ENCODE measurements at regions not wholly inside any gene's neighbourhood (a gene's known extent, or its start where the extent isn't known, plus 50 kb on each side); places are given as distances from the start of the nearest gene placed in this dataset.
"Not testable (repeated sequence)": the region's sequence is repeated elsewhere in the genome, so short reads cannot be mapped to it uniquely, and the experiment has no call there.

DNA sequence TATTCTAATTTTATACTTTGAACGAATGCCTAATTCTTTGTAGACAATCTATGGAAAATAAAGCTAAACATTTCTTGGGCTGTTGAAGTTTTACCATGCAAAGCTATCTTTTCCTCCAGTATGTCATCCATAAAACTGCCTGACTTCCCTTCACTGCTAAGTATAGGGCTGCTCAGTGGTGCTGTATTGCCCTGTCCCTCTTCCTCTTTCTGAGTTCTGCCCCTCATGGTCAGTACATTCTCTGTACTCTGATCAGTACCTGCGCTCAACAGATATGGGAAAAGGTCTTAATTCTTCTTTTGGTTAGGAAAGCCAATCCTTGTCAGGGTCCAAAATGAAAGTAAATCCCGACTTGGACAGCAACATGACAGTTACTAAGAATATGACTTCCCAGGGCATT is 321.9 kb downstream of the RAD51AP2 start:
- no peak for DNase-seq (ENCODE audit: low read depth, low spot score)

DNA sequence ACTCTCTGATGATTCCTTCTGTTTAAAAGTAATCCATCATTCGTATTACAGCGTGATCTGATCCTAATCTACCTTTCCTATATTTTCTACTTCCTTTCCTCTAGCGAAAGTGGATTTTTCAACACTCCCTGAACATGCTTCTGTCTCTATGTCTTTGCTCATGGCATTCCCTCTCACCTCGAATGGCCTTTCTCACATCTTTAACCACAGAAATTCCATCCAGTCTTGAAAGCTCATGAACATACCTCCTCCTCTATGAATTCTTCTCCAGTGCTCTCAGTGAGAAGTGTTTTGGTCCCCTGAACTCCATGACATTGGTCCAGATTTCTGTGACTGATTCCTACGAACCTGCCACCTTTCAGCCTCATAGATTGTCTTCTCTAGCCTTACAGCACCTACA is 323.2 kb downstream of the RAD51AP2 start:
- no peak for DNase-seq (ENCODE audit: low read depth, low spot score)

DNA sequence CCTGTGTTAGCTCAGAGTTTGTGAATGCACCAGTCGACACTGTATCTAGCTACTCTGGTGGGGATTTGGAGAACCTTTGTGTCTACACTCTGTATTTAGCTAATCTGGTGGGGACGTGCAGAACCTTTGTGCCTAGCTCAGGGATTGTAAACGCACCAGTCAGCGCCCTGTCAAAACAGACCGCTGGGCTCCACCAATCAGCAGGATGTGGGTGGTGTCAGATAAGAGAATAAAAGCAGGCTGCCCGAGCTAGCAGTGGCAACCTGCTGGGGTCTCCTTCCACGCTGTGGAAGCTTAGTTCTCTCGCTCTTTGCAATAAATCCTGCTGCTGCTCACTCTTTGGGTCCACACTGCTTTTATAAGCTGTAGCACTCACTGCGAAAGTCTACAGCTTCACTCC is 324.2 kb downstream of the RAD51AP2 start:
- no peak for DNase-seq (ENCODE audit: low read depth, low spot score)

DNA sequence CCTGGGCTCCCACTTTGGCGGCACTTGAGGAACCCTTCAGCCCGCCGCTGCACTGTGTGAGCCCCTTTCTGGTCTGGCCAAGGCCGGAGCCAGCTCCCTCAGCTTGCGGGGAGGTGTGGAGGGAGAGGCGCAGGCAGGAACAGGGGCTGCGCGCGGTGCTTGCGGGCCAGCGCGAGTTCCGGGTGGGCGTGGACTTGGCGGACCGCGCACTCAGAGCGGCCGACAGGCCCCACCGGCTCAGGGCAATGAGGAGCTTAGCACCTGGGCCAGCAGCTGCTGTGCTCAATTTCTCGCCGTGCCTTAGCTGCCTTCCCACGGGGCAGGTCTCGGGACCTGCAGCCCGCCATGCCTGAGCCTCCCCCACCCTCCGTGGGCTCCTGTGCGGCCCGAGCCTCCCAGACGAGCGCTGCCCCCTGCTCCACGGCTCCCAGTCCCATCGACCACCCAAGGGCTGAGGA is 324.8 kb downstream of the RAD51AP2 start:
- DNase-seq (ENCODE audit: low read depth, low spot score): not testable (repeated sequence)

DNA sequence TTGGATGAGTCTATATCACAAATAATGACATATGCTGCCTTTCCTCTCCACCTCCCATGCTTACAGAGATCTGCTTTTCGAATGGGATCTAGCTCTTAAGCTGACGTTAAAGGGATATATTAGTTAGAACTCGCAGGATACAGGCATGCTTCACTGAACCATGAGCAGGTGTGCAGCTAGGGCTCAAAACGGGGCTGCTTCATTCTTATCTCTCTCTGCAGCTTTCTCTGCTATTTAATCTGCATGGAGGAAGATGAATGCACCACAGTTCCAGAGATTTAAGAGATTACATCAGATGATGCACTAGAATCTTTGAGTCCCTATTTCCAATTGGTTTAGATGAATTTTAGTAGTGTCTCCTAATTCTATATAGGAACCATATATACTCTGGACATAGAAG is 327.0 kb downstream of the RAD51AP2 start:
- DNase-seq (ENCODE audit: low read depth, low spot score): no peak

DNA sequence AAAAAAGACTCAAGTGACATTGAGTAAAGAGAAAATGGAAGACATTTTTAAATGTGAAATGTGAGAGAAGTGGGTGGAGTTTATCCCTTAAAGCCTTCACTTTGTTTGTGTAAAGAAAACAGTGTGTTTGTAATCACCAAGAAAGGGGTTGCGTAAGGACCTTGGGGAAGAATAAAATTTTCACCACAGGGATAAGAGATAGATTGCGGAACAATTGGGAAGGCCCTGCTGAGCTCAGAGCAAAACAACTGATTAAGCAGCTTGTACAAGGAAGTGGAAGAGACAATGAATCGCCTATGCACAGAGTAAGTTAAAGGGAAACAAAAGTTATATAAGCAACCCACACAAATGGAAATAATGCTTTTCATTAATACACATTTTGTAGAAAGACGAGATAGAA is 327.7 kb downstream of the RAD51AP2 start:
- no peak for DNase-seq (ENCODE audit: low read depth, low spot score)

DNA sequence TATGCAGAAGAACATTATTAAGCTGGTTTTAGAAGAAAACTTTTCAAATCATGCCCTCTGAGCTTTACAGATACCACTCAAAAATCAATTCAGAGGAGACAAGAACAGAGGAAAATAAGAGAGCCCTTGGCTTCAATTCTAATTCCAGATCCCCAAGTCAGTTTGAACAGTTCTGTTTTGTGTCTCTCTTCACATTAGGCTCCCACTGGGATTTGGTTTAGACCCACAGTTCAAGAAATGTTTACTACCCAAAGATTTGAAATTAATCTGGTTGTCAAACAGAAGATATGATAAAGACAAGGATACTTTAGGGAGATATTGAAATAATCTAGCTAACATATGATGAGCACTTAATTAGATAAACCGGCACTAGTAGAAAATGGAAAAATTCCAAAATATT is 329.5 kb downstream of the RAD51AP2 start:
- no peak for DNase-seq (ENCODE audit: low read depth, low spot score)

DNA sequence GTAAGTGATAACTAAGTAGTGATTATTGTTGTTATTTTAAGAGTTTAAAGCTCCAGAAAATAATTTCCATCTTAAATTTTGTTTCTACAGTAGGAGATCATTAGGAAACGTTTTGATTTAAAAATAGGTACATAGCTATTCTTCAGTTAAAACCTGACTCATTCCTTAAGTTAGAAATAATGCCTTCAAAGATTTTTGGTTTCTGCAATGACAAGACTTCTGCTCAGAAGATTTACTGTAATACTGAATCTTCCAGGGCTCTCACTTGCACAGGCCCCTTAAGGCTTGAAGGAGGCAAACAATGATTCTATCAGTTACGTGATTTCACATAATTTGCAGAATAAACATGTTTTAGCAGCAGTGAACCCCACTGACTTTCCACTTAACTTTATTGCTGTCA is 333.7 kb downstream of the RAD51AP2 start:
- DNase-seq (ENCODE audit: low read depth, low spot score): no peak

DNA sequence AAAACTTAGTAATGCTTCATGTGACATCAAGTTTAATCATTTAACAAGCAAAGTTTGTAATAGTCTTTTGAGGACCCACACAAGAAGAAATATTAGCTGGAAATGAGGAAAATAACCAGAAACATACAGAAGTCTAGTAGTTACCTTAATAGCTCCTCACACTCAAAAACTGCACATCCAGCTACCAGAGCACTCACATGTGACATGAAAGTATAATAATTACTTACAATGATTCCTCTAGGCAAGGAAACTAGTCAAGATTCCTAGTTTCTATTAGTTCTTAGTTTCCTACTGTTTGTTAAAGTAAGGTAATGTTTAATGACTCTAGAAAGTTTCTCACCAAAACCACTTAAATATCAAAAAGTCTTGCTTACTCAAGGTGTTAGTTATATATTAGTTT is 335.8 kb downstream of the RAD51AP2 start:
- DNase-seq (ENCODE audit: low read depth, low spot score): no peak

DNA sequence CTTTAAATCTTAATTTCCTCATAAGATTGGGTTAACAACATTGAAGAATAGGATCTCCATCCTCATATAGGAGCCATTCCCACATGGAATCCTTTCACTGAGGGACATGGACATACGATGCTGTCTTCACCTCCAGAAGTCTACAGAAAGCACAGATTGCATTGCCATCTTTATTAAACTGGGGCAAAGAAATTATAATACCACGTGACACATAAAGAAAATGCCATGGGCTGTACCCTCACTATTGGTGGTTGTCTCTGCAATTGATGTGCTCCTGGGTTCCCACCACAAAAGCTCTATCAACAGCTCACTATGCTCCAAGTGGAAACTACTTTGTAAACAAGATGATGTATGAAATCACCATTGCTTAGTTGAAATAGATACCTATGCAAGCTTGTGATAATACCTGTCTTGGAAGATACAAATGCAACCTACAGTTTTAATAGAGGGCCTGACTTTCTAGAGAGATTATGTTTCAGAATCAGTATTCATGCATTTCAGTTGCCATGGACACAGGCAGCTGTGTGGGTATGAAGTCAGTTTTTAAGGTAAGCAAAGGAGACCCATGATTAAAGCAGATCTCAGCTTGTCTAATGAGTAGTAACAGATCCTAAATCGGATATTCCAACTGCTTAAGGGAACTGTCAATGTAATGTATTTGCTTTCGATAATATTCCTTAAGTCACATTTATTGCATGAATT is 337.0 kb downstream of the RAD51AP2 start:
- DNase-seq (ENCODE audit: low read depth, low spot score): no peak

DNA sequence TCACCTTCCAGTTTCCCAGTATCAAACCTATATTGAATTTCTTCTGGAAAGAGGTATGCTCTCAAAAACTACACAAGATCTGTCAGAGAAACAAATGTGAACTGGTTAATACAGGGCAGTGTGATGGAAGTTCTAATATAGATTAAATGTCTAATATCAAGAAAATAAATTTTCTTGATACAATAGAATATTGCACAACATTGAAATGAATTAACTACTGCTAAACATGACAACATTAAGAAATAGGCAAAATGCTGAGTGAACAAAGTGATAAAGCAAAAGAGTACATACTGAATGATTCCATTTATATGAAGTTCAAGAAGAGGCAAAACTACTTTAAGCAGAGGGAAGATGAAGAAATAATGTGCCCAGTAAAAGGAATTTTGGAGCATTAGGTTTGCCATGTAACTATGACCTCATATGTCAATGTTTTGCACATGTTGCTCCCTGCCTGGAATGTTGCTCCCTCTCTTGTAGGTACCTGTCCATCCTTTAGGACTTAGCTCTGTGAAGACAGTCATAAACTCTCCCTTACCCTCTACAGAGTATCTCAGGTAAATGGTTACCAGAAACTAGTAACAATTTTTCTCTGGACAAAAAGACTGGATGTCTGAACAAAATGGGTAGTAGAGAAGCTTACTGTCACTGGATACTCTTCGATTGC is 339.0 kb downstream of the RAD51AP2 start:
- DNase-seq (ENCODE audit: low read depth, low spot score): no peak

DNA sequence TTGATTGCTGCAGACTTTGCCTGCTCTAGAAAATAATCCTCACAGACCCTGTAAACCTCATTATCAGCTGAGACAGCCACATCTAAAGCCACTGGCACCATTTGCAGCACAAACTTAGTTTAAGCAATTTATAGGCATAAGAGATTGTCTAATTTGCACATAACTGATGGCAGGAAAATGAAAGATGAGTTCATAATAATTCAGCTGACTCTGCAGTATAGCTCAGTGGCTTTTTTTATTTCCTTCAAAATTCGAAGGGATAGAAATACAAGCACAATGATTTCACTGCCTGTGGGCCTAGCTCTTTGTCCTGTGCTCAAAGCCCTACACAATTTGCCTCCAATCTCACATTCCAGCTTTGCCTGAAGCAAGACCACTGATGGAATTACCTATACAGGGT is 341.2 kb downstream of the RAD51AP2 start:
- no peak for DNase-seq (ENCODE audit: low read depth, low spot score)

DNA sequence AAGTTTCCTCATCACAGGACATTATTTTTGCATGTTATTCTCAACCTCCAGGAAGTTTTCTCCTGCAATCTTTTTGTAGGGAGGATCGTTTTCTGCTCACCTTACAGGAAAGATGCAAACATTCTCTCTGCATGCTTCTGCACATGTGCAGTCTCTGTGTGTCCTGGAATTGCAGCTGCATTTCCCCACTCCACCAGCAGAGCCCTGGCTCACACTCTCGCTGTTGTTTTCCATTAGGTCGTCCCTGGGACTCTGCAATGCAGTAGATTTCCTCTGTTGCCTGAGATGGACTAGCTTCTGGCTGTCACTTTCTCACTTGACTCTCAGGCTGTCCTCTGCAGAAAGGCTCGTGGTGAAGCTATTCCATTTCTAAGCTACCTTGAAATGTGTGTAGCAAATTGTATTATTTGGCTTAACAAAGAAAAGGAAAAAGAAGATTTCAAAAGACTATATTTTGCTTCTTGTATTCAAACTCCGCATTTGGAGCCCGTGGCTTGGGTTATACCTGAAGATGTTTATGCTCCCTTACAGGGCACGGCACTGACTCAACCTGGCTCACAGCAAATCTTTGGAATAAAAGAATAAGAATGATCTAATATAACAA is 346.7 kb downstream of the RAD51AP2 start:
- no peak for DNase-seq (ENCODE audit: low read depth, low spot score)

DNA sequence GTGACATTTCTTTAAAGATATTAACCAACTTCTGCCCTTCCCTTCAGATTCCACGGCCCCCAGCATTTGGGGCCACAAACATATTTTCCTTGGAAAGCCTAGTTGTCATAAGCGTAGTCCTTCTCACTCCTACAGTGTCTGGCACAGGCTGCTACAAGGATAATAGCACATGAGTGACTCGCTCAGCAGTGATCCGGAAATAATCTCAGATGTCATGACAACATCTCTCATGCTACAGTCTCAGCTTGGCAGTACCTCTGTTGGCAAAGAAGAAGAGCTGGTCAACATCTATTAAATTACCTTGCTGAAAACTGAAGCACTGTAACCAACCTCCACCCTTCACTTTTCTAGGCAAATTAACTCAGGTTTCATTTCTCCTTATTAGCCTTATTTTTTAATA is 351.7 kb downstream of the RAD51AP2 start:
- no peak for DNase-seq (ENCODE audit: low read depth, low spot score)

DNA sequence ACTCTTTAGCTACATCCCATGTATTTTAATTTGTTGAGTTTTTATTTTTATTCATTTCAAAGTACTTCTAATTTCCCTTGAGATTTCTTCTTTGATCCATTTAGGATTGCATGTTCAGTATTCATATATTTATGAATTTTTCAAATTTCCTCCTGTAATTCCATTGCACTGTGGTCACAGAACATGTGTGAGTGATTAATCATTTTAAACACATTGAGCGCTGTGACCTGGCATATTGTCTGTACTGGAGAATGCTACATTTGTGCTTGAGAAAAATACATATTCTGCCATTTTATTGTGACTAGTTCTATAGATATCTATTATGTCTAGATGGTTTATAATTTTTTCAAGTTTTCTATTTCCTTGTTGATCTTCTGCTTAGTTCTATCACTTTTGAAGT is 353.7 kb downstream of the RAD51AP2 start:
- no peak for DNase-seq (ENCODE audit: low read depth, low spot score)

DNA sequence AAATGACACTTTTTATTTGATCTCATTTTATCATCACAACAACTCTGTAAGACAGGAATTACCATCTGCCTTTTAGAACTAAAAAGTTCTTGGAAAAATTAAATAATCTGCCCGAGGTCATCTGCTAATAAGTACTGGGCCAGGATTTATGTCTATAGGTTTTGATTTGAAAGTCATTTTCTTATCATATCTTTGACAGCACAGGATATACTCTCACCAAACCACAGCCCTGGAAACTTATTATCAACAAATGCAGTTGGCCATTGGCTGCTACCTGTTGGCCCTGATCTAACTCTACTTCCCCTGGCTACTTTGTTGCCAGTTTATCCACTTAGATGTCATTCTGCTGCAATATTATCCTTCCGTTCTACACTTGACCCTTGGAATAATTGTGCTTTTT is 354.6 kb downstream of the RAD51AP2 start:
- DNase-seq (ENCODE audit: low read depth, low spot score): no peak

DNA sequence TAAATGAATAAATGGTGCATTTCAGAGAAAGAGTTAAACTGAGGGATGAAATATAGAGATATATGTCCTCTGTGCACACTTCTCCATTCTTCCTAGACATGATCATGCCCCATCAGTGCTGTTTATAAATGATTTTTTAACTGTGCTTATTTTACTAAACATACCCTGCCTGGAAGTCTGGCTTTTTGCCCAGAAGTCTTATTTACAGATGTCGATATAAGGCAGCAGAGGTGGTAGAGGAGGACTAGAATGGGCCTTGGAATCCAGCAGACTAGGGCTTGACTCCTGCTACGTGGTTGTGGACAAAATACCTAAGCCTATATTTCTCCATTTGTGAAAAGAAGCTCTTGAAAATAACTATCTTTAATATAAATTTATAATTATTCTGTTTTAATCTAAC is 355.5 kb downstream of the RAD51AP2 start:
- no peak for DNase-seq (ENCODE audit: low read depth, low spot score)

DNA sequence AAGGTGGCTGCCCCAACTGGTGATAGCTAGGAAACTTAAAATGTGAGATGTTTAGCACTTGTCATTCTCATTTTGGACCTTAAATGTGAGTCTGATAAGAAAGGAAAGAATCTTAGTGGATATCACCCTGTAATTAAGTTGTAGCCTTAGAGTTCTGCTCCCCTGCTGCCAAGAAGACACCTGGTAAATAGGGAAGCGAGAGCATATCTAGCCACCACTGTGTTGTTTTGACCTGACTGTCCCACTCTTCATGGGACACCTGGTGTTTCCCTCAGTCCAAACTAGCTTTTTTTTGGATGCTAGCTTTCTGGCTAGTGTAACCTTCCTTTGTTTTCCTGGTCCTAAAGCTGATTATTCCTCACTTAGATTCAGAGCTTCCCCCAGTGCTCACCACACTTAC is 357.6 kb downstream of the RAD51AP2 start:
- DNase-seq (ENCODE audit: low read depth, low spot score): no peak

DNA sequence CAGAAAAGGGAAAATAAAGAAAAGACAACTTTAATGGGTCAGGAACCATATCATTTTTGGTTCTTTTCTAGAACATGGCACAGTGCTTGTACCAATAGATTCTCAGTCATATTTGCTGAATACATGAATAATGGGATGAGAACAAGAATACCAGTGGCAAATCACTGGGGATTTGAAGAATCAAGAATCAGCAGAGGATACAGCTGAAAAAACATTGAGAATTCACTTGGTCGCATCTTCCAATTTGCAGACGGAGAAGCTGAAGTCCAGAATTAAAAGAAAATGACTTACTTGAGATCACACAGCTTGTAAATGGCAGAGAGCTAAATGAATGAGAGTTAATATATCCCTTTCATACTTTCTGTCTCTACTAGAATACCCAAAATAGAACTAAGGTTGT is 362.2 kb downstream of the RAD51AP2 start:
- DNase-seq (ENCODE audit: low read depth, low spot score): no peak

DNA sequence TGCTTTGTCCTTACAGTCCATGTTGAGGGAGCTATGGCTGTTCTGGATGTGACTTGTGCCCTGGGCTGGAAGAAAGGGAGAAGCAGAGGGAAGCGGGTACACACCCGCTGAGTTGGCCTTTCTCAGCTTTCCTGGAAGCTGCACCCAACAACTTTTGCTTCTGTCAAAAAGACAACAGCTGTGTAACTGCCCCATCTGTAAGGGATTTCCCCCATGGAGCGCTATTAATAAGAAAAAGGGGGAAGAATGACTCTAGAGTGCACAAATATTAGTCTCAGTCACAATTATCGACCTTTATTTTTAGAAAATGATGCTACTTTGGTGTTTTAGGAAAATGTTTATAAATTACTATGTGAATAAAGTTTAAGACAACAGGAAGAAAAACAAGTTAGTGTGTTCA is 368.3 kb downstream of the RAD51AP2 start:
- no peak for DNase-seq (ENCODE audit: low read depth, low spot score)

DNA sequence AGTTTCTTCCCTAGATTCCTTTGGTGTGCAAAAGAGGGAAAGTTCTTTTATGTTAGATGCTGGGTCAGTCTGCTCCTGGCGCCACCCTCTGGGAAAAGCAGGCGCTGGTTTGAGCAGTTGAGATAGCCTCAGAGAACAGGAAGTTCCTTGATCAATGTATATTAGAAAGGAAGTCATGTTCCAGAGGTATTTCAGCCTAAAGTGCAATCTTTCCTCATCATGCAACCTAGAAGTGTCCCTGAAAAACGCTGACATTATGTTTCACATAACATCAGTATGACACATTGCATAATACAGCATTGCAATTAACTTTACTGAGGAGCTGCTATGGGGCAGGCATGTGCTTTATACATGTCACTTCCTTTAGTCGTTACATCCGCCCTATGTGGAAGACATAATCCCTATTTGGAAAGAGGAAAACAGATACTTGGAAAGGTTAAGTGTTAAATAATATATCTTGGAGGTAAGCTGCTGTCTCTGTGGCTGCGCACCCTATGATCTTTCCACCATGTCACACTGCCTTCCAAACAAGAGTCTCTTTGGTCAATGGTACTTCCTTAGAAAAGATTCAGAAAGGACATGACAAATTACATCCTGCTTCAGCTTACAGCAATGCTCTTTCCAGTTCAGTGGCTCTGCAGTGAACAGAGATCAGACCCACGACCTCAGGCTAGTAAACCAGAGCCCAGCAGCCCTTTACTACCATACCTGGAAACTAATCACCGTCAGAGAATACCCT is 369.7 kb downstream of the RAD51AP2 start:
- DNase-seq (ENCODE audit: low read depth, low spot score): no peak

DNA sequence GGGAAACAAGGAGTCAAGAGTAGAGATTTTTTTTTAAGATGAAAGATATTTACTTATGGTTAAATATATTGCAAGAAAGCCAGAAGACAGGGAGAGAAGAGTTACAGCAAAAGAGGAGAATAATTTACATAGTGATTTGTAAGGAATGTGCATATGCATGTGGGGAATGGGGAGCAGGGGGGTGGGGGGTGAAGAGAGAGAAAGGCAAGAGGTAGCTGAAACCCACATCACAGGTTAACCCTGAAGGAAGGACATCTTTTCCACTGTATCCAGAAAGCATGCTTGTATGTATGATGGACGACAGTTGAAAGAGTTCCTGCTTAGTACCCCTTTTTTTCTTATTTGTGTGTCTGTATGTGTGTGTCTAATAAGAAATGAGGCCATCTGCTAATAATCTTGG is 371.9 kb downstream of the RAD51AP2 start:
- DNase-seq (ENCODE audit: low read depth, low spot score): no peak

All from activated CD4-positive, CD25-positive, alpha-beta regulatory T cell treated with anti-CD3 and anti-CD28 coated beads, Interleukin-2, amount 50 U/mL, for 16 hours (primary cell).